GM12878 (cell line): ENCODE measurements at regions not wholly inside any gene's neighbourhood (a gene's known extent, or its start where the extent isn't known, plus 50 kb on each side); places are given as distances from the start of the nearest gene placed in this dataset.

Source experiments
- ATAC-seq: fragments of 200-7000 bp; cut with Tn5 transposase; 3 replicates; pipeline ENCODE4 v1.9.1; 2020; ENCODE audit warnings: mild to moderate bottlenecking, moderate library complexity
- BruUV-seq: library from RNA; stranded (reverse); fragments of 400-500 nt; replicated peaks from 2 replicates; lab custom pipeline; 2021; lab: Mats Ljungman, UMichigan
- CTCF ChIA-PET: fragments of 300-600 bp; sonication (Branson Sonifier 250); formaldehyde crosslinking; extraction: SDS; loops from one replicate; lab custom pipeline; 2021; ENCODE audit warnings: inconsistent platforms; lab: Yijun Ruan, JAX
- POLR2A ChIA-PET: fragments of 350-600 bp; formaldehyde crosslinking; extraction: SDS; loops from one replicate; lab custom pipeline; 2021; ENCODE audit warnings: inconsistent platforms; lab: Charles Lee
- RAD21 ChIA-PET: fragments of 300-600 bp; sonication (Branson Sonifier 250); formaldehyde crosslinking; loops from one replicate; lab custom pipeline; 2023; ENCODE audit warnings: antibody characterized with exemption; ENCODE audit not compliant: unreplicated experiment; lab: Charles Lee
- SMC1A ChIA-PET: fragments of 300-600 bp; sonication (Branson Sonifier 250); formaldehyde crosslinking; loops from one replicate; lab custom pipeline; 2023; ENCODE audit not compliant: unreplicated experiment, uncharacterized antibody; lab: Charles Lee
- DNase-seq: peaks from one replicate; pipeline ENCODE4 v3.0.0-alpha.2; 2011; ENCODE audit warnings: low read depth, low spot score
- FAIRE-seq: peaks from 3 replicates; lab custom pipeline; 2011; peaks lifted over from hg19 to GRCh38; lab: Jason Lieb, UNC
- H2AFZ ChIP-seq: 2 replicates; pipeline ENCODE4 v1.6.0; 2011; ENCODE audit warnings: low read depth, low read length, control low read depth; ENCODE audit not compliant: control insufficient read depth
- H3K27ac ChIP-seq: 2 replicates; pipeline ENCODE4 v1.5.1; 2011; ENCODE audit warnings: control low read depth; ENCODE audit not compliant: control insufficient read depth, insufficient read depth
- H3K27me3 ChIP-seq, 2 experiments: replicated peaks in 1 of 2; 2 replicates each; pipeline versions ENCODE4 v1.6.0 to v1.6.1; 2011; ENCODE audit warnings: low read length in 1 of 2; ENCODE audit not compliant: control insufficient read depth in 2 of 2, insufficient read depth in 2 of 2
- H3K36me3 ChIP-seq, 2 experiments: 2 replicates each; pipeline ENCODE4 v1.5.1; 2011; ENCODE audit warnings: low read length in 1 of 2; ENCODE audit not compliant: control insufficient read depth in 2 of 2, insufficient read depth in 2 of 2
- H3K4me1 ChIP-seq: 2 replicates; pipeline ENCODE4 v1.6.1; 2011; ENCODE audit warnings: mild to moderate bottlenecking, low read length, moderate library complexity, mixed read lengths; ENCODE audit not compliant: control insufficient read depth, insufficient read depth
- H3K4me2 ChIP-seq: 2 replicates; pipeline ENCODE4 v1.6.0; 2011; ENCODE audit warnings: control low read depth; ENCODE audit not compliant: control insufficient read depth, insufficient read depth
- H3K4me3 ChIP-seq: fragments of 200-600 bp; sonication (generic); 2 replicates; pipeline ENCODE4 v1.5.1; 2016
- H3K79me2 ChIP-seq: 2 replicates; pipeline ENCODE4 v1.6.0; 2011; ENCODE audit warnings: low read length; ENCODE audit not compliant: control insufficient read depth, insufficient read depth
- H3K9ac ChIP-seq: 2 replicates; pipeline ENCODE4 v1.8.0; 2011; ENCODE audit warnings: low read length, control low read depth, mixed read lengths; ENCODE audit not compliant: control insufficient read depth, insufficient read depth
- H3K9me3 ChIP-seq: replicated peaks from 3 replicates; pipeline ENCODE4 v1.5.1; 2011; ENCODE audit warnings: mild to moderate bottlenecking, low read length; ENCODE audit not compliant: control insufficient read depth, insufficient read depth
- H4K20me1 ChIP-seq: 2 replicates; pipeline ENCODE4 v1.6.0; 2011; ENCODE audit not compliant: control insufficient read depth, insufficient read depth
- BCL11A ChIP-seq: IDR thresholded peaks from 2 replicates; pipeline ENCODE4 v1.6.1; 2011; ENCODE audit warnings: low read depth, low read length
- CHD1 ChIP-seq: IDR thresholded peaks from 2 replicates; pipeline ENCODE4 v1.6.1; 2012; ENCODE audit warnings: low read depth, low read length, improper control_type of control experiment
- HDGF ChIP-seq: fragments of 450-650 bp; IDR thresholded peaks from 2 replicates; pipeline ENCODE4 v1.6.1; 2016; ENCODE audit warnings: antibody characterized with exemption
- IKZF1 ChIP-seq: fragments of 450-650 bp; conservative IDR thresholded peaks from 2 replicates; pipeline ENCODE4 v1.6.1; 2017; ENCODE audit warnings: antibody characterized with exemption, mild to moderate bottlenecking
- JUNB ChIP-seq: IDR thresholded peaks from 2 replicates; pipeline ENCODE4 v1.6.1; 2016; ENCODE audit warnings: antibody characterized with exemption, mild to moderate bottlenecking
- MTA2 ChIP-seq: fragments of 450-650 bp; IDR thresholded peaks from 2 replicates; pipeline ENCODE4 v1.6.1; 2016; ENCODE audit warnings: low read depth, mild to moderate bottlenecking, moderate library complexity
- NFIC ChIP-seq: IDR thresholded peaks from 2 replicates; pipeline ENCODE4 v1.6.1; 2012; ENCODE audit warnings: low read depth, mild to moderate bottlenecking, inconsistent platforms, low read length, moderate library complexity
- POU2F2 ChIP-seq: IDR thresholded peaks from 3 replicates; pipeline ENCODE4 v1.6.1; 2011; ENCODE audit warnings: low read depth, mild to moderate bottlenecking, low read length, borderline replicate concordance
- RAD51 ChIP-seq: fragments of 450-650 bp; IDR thresholded peaks from 2 replicates; pipeline ENCODE4 v1.6.1; 2016; ENCODE audit warnings: moderate library complexity, mild to moderate bottlenecking, inconsistent platforms
- RBBP5 ChIP-seq: fragments of 200-600 bp; sonication (generic); conservative IDR thresholded peaks from 2 replicates; pipeline ENCODE4 v1.6.1; 2016
- RCOR1 ChIP-seq: conservative IDR thresholded peaks from 2 replicates; pipeline ENCODE4 v1.6.1; 2012; ENCODE audit warnings: low read depth, low read length, improper control_type of control experiment
- RELA ChIP-seq: fragments of 450-650 bp; IDR thresholded peaks from 2 replicates; pipeline ENCODE4 v1.8.0; 2014; ENCODE audit warnings: borderline replicate concordance; ENCODE audit not compliant: partially characterized antibody
- SIN3A ChIP-seq: IDR thresholded peaks from 2 replicates; pipeline ENCODE4 v1.6.1; 2012; ENCODE audit warnings: low read depth, low read length, improper control_type of control experiment
- ZNF217 ChIP-seq: fragments of 450-650 bp; IDR thresholded peaks from 2 replicates; pipeline ENCODE4 v1.6.1; 2017; ENCODE audit warnings: antibody characterized with exemption, mild to moderate bottlenecking
- ZNF622 ChIP-seq: fragments of 450-650 bp; IDR thresholded peaks from 2 replicates; pipeline ENCODE4 v1.6.1; 2017; ENCODE audit warnings: mild to moderate bottlenecking, inconsistent platforms
- WGBS: methylation state at CpG from one replicate; pipeline ENCODE4 v1.1.6; 2016; ENCODE audit warnings: low lambda C conversion rate; ENCODE audit not compliant: insufficient replicate concordance, insufficient coverage; ENCODE audit errors: missing lambda C conversion rate; 5-methylcytosine and 5-hydroxymethylcytosine counted together
- in situ Hi-C: fragments of 300-500 bp; cut with MboI; formaldehyde crosslinking; loops from 9 replicates; pipeline ENCODE4 v1.14.3; 2018; ENCODE audit warnings: mixed read lengths
- intact Hi-C: fragments of 100-400 bp; cut with micrococcal nuclease; formaldehyde crosslinking; loops from one replicate; pipeline ENCODE4 v1.14.2; 2022; ENCODE audit not compliant: unreplicated experiment
- TF ChIP-seq, protein P1 (sequence below): IDR thresholded peaks from 2 replicates; pipeline ENCODE4 v1.6.1; 2011; ENCODE audit warnings: low read depth, low read length, improper control_type of control experiment, borderline replicate concordance
- TF ChIP-seq, protein P2 (sequence below): fragments of 450-650 bp; IDR thresholded peaks from 2 replicates; pipeline ENCODE4 v1.6.1; 2017; ENCODE audit warnings: borderline replicate concordance
- TF ChIP-seq, protein P3 (sequence below): fragments of 450-650 bp; IDR thresholded peaks from 2 replicates; pipeline ENCODE4 v1.6.1; 2016; ENCODE audit warnings: mild to moderate bottlenecking
- TF ChIP-seq, protein P4 (sequence below): fragments of 450-650 bp; IDR thresholded peaks from 2 replicates; pipeline ENCODE4 v1.6.1; 2017; ENCODE audit warnings: mild to moderate bottlenecking, moderate library complexity

DNA sequence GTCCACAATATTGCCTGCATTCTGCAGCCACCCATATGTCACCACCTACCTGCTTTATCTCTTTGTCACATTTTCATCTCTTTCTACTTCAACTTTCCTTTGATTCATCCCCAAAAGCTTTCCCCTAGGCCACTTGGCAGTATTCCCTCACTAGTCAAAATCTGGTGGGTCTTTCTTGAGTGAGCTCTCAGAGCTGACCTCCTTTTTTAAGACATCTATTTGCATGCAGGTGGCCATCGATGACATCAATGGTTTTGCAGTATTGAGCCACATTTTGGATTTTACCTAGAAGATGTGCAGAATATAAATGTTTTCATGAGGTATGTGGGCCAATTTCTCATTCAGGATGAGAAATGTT is 133.4 kb upstream of the REG3A start (continued):
- TF ChIP-seq ZNF622: no peak
- TF ChIP-seq RCOR1: no peak
- TF ChIP-seq HDGF: no peak
- TF ChIP-seq, protein P1, sequence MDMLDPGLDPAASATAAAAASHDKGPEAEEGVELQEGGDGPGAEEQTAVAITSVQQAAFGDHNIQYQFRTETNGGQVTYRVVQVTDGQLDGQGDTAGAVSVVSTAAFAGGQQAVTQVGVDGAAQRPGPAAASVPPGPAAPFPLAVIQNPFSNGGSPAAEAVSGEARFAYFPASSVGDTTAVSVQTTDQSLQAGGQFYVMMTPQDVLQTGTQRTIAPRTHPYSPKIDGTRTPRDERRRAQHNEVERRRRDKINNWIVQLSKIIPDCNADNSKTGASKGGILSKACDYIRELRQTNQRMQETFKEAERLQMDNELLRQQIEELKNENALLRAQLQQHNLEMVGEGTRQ: no peak
- TF ChIP-seq, protein P2, sequence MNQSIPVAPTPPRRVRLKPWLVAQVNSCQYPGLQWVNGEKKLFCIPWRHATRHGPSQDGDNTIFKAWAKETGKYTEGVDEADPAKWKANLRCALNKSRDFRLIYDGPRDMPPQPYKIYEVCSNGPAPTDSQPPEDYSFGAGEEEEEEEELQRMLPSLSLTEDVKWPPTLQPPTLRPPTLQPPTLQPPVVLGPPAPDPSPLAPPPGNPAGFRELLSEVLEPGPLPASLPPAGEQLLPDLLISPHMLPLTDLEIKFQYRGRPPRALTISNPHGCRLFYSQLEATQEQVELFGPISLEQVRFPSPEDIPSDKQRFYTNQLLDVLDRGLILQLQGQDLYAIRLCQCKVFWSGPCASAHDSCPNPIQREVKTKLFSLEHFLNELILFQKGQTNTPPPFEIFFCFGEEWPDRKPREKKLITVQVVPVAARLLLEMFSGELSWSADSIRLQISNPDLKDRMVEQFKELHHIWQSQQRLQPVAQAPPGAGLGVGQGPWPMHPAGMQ: no peak

DNA sequence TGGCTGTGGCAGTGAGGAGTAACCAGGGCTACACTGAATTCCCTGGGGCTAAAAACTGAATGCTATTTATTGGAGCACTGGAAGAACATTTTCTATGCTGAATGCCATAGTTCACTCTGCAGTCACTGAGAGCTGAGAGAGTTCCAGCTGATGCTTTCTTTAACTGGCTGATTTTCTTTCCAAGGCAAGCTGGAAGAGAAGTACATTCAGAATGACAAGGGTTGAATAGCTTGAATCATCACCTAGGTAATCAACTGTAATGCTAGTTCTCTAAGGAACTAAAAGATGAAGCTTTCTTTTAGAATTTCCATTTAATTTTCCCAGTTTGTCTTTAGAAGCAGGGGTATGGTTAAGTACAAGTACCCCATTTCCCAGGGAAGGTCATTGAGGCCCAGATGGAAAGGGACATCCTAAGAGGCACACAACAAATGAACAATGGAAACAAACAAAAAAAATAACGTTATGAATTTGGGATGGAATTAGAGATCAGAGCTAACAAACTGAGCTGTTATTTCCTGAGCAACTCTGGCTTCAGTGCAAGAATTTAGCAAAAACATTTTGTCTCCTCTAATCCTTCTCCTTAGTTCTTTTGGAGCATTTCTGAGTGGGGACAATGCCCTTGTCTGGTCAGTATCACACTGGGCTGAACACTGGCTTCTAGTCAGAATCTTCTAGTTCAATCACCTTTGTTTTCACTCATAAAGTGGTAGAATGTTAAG is 132.8 kb upstream of the REG3A start:
- DNase-seq: no peak
- RAD21 ChIA-PET: no interaction called here
- intact Hi-C loops: no loop called here
- no peaks in the 10 kb centered on the region for H3K27me3 ChIP-seq
- H3K9ac ChIP-seq: no peak overlapping the region
- no peak overlapping the region for H3K27ac ChIP-seq
- SMC1A ChIA-PET: no interaction called here
- no peaks in the 10 kb centered on the region for H3K36me3 ChIP-seq
- H3K4me1 ChIP-seq: no peaks in the 10 kb centered on the region
- H3K79me2 ChIP-seq: no peaks in the 10 kb centered on the region
- H3K4me2 ChIP-seq: no peak overlapping the region
- no peak overlapping the region for H2AFZ ChIP-seq
- 0% methylated on average over 1 of the region's 1 CpG for WGBS
- H4K20me1 ChIP-seq: no peaks in the 10 kb centered on the region
- BruUV-seq: no TSS peak
- no peaks in the 10 kb centered on the region for H3K9me3 ChIP-seq
- CTCF ChIA-PET: no interaction called here
- H3K4me3 ChIP-seq: no peak overlapping the region
- POLR2A ChIA-PET: no interaction called here
- FAIRE-seq: no peak
- no peak for ATAC-seq
- in situ Hi-C loops: no loop called here
- TF ChIP-seq RCOR1 (no peak), JUNB (no peak), IKZF1 (no peak), SIN3A (no peak), NFIC (no peak), POU2F2 (no peak), CHD1 (no peak), ZNF217 (no peak), BCL11A (no peak), MTA2 (no peak), RAD51 (no peak), RBBP5 (no peak), RELA (no peak)
- TF ChIP-seq, protein P3, sequence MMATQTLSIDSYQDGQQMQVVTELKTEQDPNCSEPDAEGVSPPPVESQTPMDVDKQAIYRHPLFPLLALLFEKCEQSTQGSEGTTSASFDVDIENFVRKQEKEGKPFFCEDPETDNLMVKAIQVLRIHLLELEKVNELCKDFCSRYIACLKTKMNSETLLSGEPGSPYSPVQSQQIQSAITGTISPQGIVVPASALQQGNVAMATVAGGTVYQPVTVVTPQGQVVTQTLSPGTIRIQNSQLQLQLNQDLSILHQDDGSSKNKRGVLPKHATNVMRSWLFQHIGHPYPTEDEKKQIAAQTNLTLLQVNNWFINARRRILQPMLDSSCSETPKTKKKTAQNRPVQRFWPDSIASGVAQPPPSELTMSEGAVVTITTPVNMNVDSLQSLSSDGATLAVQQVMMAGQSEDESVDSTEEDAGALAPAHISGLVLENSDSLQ: no peak
- TF ChIP-seq, protein P4, sequence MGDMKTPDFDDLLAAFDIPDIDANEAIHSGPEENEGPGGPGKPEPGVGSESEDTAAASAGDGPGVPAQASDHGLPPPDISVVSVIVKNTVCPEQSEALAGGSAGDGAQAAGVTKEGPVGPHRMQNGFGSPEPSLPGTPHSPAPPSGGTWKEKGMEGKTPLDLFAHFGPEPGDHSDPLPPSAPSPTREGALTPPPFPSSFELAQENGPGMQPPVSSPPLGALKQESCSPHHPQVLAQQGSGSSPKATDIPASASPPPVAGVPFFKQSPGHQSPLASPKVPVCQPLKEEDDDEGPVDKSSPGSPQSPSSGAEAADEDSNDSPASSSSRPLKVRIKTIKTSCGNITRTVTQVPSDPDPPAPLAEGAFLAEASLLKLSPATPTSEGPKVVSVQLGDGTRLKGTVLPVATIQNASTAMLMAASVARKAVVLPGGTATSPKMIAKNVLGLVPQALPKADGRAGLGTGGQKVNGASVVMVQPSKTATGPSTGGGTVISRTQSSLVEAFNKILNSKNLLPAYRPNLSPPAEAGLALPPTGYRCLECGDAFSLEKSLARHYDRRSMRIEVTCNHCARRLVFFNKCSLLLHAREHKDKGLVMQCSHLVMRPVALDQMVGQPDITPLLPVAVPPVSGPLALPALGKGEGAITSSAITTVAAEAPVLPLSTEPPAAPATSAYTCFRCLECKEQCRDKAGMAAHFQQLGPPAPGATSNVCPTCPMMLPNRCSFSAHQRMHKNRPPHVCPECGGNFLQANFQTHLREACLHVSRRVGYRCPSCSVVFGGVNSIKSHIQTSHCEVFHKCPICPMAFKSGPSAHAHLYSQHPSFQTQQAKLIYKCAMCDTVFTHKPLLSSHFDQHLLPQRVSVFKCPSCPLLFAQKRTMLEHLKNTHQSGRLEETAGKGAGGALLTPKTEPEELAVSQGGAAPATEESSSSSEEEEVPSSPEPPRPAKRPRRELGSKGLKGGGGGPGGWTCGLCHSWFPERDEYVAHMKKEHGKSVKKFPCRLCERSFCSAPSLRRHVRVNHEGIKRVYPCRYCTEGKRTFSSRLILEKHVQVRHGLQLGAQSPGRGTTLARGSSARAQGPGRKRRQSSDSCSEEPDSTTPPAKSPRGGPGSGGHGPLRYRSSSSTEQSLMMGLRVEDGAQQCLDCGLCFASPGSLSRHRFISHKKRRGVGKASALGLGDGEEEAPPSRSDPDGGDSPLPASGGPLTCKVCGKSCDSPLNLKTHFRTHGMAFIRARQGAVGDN: no peak
